ENCODE measurements at regions not wholly inside any gene's neighbourhood (a gene's known extent, or its start where the extent isn't known, plus 50 kb on each side); places are given as distances from the start of the nearest gene placed in this dataset.
A peak's percentile ranks its signal among the peaks of the same experiment; 100 is the strongest.

DNA sequence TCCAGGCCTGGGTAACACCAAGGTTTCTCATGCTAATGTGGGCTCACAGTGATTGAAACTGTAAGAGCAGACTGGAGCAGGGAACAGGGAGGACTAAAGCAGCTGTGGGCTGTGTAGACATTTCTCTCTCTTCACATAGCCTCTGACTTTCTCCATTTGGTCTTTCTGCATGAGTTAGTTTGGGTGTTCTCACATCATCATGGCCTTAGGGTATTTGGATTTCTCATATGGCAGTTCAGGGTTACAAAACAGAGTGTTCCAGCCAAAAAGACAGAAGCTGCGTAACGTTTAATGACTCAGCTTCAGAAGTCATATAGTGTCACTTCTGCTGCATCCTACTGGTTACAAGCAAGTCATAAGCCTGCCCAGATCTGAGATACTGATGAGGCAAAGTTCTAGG, 52.0 kb upstream of the OSBPL8 start:
- no peak for DNase-seq

GRCh38 chr12:76614364-76614763, 54.8 kb upstream of the OSBPL8 start:
- DNase-seq = no peak

DNA sequence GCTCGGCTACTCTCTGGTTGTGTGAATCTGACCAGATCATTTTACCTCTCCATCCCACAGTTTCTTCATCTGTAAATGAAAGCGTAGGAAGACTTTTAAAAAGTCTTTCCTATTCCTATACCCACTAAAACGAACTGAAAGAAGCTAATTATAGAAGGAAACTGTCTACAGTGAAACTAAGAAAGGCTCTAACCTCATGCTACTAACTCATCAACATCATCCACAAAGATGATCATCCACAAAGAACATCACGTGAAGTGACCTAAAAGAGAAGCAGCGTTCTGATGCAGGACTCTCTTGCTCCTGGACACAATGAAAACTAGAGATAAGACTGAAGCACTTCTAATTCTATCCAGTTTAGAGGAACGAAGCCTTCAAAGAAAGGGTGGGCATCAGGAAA, 58.5 kb upstream of the OSBPL8 start:
- no peak for DNase-seq

DNA sequence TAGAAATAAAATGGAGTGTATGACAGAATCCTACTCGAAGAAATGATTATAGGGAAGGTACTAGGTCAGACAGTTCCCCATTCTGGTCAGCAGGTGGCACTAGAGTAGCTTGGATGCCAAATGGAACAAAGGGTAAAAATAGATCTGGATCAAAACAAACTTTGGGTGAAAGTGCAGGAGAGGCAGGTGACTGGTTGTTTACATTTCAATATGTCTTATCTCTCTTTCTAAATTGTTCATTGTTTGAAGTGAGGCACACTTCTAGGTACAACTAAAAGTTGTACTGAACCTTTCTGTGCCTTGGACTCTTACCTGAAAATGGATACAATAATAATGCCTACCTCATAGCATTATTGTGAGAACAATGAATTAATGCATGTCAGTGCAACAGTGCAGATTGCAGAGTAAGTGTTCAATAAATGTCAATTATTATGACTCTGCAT, 62.0 kb upstream of the OSBPL8 start:
- DNase-seq = peak; percentile 79

GRCh38 chr12:76622351-76622750, 62.8 kb upstream of the OSBPL8 start:
- no peak for DNase-seq

GRCh38 chr12:76622915-76623314, 63.3 kb upstream of the OSBPL8 start:
- DNase-seq = no peak

- DNase-seq = no peak
Measured at GRCh38 chr12:76623931-76624330, 64.4 kb upstream of the OSBPL8 start.

DNA sequence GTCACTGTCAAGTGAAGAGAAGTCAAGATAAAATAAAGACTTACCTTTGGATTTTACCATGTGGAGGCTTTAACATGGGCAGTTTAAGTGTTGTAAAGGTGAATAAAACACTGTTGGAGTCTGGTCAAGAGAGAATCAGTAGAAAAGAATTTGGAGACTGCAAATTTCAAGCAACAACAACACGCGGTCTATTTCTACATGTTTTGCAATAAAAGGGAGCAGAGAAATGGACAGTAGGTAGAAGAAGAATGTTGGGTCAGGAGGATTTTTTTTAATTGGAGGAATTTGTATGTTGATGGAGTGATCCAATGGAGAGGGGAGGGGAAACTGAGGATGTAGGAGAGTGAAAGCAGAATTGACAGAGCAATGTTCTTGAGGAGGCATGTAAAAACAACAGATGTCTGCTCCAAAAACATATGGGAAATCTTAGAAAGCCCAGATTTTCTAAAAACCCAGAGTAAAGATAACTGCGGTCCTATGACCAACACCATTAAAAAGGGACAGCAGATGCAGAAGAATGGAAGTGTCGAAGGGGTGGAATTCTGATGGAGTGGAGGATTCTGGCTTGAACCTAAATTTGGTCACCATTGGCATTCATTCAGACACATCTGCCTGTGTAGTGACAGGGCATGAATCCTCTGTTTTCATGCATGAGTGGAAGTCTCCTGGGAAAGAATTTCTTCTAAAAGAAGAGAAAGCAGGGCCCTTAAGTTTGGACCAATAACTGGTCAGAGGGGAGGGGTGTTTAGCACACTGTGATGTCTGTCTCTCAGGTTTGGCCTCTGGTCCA, 68.0 kb upstream of the OSBPL8 start:
- DNase-seq = no peak

- DNase-seq = no peak
Measured at GRCh38 chr12:76628745-76629144, 69.2 kb upstream of the OSBPL8 start.

DNA sequence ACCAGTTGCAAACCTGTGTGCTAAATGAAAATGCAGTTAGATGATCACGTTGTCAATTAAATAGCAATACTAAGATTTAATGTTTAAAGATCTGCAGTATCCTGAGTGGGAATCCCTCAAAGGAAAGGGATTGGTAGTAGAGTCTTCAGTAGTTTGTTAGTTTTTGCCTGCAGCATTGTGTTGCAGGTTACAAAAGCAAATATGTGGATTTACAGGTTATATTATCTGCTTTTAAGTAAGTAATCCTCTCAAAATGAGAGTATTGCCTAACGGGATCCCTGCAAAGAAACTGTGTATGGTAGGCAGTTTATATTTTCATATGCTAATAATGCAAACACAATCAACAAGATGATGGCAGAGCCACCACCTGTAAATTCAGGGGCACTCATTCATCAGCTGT, 72.2 kb upstream of the OSBPL8 start:
- no peak for DNase-seq

- no peak for DNase-seq
Measured at GRCh38 chr12:76633415-76633814, 73.8 kb upstream of the OSBPL8 start.

- DNase-seq = no peak
Measured at GRCh38 chr12:76634133-76634532, 74.6 kb upstream of the OSBPL8 start.

GRCh38 chr12:76636121-76636692, 76.6 kb upstream of the OSBPL8 start:
- peak; percentile 15 for DNase-seq

- DNase-seq = no peak
Measured at GRCh38 chr12:76637807-76638206, 78.2 kb upstream of the OSBPL8 start.

- no peak for DNase-seq
Measured at GRCh38 chr12:76639646-76640045, 80.1 kb upstream of the OSBPL8 start.

GRCh38 chr12:76641073-76641472, 81.5 kb upstream of the OSBPL8 start:
- DNase-seq = no peak

DNA sequence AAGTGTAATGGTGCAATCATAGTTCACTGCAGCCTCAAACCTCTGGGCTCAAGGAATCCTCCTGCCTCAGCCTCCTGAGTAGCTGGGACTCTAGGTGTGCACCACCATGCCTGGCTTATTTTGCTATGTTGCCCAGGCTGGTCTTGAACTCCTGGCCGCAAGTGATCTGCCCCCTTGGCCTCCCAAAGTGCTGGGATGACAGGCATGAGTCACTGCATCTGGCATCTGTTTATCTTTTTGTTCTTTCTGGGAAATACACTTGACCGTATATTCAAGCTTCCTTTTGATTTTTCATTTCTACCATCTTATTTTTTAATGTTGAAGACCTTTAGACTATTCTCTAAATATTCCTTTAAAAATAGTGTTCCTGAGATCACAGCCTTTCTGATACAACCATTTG, 82.4 kb upstream of the OSBPL8 start:
- DNase-seq = no peak

GRCh38 chr12:76643438-76643837, 83.9 kb upstream of the OSBPL8 start:
- no peak for DNase-seq

DNA sequence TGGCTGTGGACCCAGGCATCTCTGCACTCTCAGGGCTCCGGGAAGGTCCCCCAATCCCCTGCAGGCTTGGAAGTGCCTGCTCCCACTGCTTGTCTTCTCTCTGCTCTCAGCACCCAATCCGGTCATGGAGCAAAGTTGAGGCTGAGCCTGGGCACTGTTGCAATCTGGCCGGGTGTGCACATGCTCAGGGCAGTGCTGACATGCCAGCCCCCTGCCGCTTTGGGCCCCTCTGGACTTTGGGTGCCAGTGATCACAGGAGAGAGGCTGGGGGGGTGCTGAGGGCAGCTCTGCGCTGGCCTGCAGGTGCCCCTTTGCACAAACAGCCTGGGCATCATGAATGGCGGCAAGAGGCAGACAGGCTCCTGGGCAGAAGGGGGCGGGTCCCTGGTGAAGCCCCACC, 85.4 kb upstream of the OSBPL8 start:
- no peak for DNase-seq

GRCh38 chr12:76645934-76646333, 86.4 kb upstream of the OSBPL8 start:
- DNase-seq = no peak

DNA sequence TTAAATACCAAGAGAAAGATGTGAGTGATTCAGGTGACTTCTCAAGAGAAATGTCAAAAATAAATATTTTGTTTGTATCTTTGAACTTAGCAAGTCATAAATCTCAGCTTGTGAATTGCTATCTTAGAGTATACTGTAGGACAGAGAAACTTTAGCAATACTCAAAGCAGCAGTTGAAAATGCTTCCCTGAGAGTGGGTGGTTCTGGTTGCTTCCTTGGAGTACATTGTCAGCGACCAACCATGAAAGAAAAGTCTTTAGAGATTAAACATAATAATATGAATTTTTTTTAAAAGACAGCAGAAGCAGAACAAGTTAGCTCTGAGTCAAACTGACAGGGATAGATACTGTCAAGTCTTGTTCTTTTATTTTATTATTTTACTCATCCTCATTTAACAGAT, 86.8 kb upstream of the OSBPL8 start:
- DNase-seq = no peak

GRCh38 chr12:76649099-76649498, 89.5 kb upstream of the OSBPL8 start:
- no peak for DNase-seq

GRCh38 chr12:76652402-76652801, 92.8 kb upstream of the OSBPL8 start:
- DNase-seq = no peak

GRCh38 chr12:76653342-76653741, 93.8 kb upstream of the OSBPL8 start:
- no peak for DNase-seq

DNA sequence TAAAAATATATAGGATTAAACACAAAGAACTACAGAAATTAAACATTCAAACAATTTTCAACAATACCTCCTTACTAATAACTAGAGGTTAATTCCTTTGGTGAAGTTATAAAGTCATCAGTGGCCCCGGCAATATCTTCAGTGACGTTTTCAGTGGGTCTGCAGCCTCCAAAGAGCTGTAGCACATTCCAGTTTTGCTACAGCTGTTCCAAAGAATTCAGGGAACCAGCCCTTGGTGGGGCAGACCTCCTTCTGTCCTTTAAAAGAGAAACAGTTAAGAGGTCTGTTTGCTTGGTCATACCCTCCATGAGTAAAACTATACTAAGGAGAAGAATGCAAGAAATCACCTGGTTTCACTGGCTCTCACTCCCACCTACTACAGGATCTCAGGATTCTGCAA, 99.2 kb upstream of the ZDHHC17 start:
- DNase-seq = no peak

Measured in activated CD4-positive, alpha-beta T cell treated with anti-CD3 and anti-CD28 coated beads, Interleukin-2, Interleukin-6, amounts not matched to agents 100 ng/mL and 50 ng/mL, durations not matched to agents 16 hours and 8 hours (primary cell).